ENCODE measurements at regions not wholly inside any gene's neighbourhood (a gene's known extent, or its start where the extent isn't known, plus 50 kb on each side); places are given as distances from the start of the nearest gene placed in this dataset.

DNA sequence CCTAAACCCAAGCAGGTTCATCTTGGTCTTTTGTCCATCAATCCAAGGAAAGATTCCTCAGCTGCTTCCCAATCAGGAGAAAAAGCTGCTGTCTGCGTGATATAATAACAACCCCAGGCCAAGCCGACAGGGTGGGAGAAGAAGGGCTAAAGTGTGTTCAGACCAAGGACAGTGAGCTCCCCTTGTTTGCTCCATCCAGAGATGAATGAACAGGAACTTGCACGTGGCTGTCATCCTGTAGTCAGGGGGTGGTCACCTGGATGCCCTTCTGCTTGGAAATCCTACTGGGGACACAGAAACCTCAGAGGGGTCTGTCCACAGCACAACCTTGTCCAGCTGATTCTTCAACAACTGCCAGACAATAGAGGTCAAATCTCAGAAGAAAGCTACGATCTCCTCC, 414.5 kb downstream of the SOX9 start:
- H3K9me3 ChIP-seq (replicated peaks in 1 of 2; ENCODE audit: control insufficient read depth in 1 of 2, insufficient read depth in 1 of 2, low read length in 2 of 2), result peaks cover 0 to 6% of the 10 kb centered on the region in 2 donors
- H4K20me1 ChIP-seq (ENCODE audit: insufficient read depth, low read length), result no peaks in the 10 kb centered on the region
- no peak overlapping the region for H3K4me2 ChIP-seq (replicated peaks; ENCODE audit: extremely low read depth, low read length, poor library complexity, severe bottlenecking)
- intact Hi-C loops (cut with micrococcal nuclease), result loop anchor here in 1 of 2 donors (5.0 kb wide), 1 partner anchor 1898 kb away; no protein-coding TSS in a partner anchor
- H3K4me3 ChIP-seq (replicated peaks in 1 of 3; ENCODE audit: low read depth in 2 of 3, low read length in 3 of 3), result no peak overlapping the region
- no peak overlapping the region for H2AFZ ChIP-seq (ENCODE audit: insufficient read depth, low read depth, low read length, poor library complexity, severe bottlenecking)
- DNase-seq, result no peak
- Mint-ChIP-seq H3K9me3 (peaks cover 4 to 18% (median 10%) of the 10 kb centered on the region in 7 donors), H3K36me3 (no peaks in the 10 kb centered on the region), H3K4me3 (no peak overlapping the region), H3K27ac (no peak overlapping the region), H3K4me1 (peaks cover 6% of the 10 kb centered on the region), H3K27me3 (ENCODE audit: low read depth in 3 of 3) (peaks cover 18 to 21% (median 18%) of the 10 kb centered on the region in 3 donors)
- H3K4me1 ChIP-seq (ENCODE audit: control insufficient read depth in 1 of 2, insufficient read depth in 2 of 2, low read length in 2 of 2), result no peaks in the 10 kb centered on the region
- peaks cover 3 to 12% of the 10 kb centered on the region in 2 donors for H3K27me3 ChIP-seq (ENCODE audit: control insufficient read depth in 2 of 2, insufficient read depth in 2 of 2, low read length in 2 of 2)
- 89% methylated on average over 4 of the region's 4 CpGs for WGBS (ENCODE audit: insufficient coverage)
- no peak overlapping the region for H3K9ac ChIP-seq (ENCODE audit: insufficient read depth, low read length, poor library complexity, severe bottlenecking)
- TF ChIP-seq, protein P1, sequence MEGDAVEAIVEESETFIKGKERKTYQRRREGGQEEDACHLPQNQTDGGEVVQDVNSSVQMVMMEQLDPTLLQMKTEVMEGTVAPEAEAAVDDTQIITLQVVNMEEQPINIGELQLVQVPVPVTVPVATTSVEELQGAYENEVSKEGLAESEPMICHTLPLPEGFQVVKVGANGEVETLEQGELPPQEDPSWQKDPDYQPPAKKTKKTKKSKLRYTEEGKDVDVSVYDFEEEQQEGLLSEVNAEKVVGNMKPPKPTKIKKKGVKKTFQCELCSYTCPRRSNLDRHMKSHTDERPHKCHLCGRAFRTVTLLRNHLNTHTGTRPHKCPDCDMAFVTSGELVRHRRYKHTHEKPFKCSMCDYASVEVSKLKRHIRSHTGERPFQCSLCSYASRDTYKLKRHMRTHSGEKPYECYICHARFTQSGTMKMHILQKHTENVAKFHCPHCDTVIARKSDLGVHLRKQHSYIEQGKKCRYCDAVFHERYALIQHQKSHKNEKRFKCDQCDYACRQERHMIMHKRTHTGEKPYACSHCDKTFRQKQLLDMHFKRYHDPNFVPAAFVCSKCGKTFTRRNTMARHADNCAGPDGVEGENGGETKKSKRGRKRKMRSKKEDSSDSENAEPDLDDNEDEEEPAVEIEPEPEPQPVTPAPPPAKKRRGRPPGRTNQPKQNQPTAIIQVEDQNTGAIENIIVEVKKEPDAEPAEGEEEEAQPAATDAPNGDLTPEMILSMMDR (IDR thresholded peaks at IDR 0.05), result no peak
- H3K79me2 ChIP-seq (ENCODE audit: insufficient read depth, low read length), result no peaks in the 10 kb centered on the region
- no peak overlapping the region for H3K27ac ChIP-seq (ENCODE audit: low read depth in 1 of 2, low read length in 2 of 2)
- H3K36me3 ChIP-seq (replicated peaks in 1 of 2; ENCODE audit: control insufficient read depth in 1 of 2, insufficient read depth in 2 of 2, low read length in 2 of 2), result no peaks in the 10 kb centered on the region

DNA sequence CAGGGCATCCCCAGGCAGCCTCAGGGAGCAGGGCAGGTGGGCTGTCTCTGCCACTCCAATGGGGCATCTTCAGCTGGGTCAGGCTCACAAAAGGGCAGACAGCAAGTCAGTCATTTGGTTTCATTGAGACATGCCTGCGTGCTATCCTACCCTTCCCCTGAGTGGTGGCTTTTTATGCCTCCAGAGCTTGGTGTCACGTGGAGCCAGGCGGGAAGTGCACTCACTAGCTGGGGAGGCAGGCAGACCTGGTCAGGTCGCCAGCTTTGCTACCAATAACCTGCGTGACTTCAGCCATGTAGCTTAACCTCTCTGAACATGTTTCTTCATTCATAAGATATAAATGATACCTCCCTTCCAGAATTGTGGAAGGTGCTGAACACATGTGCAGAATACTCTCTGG, 415.0 kb downstream of the SOX9 start:
- H3K79me2 ChIP-seq (ENCODE audit: insufficient read depth, low read length), result no peaks in the 10 kb centered on the region
- TF ChIP-seq, protein P1 (IDR thresholded peaks at IDR 0.05), result no peak
- H3K36me3 ChIP-seq (replicated peaks in 1 of 2; ENCODE audit: control insufficient read depth in 1 of 2, insufficient read depth in 2 of 2, low read length in 2 of 2), result no peaks in the 10 kb centered on the region
- no peaks in the 10 kb centered on the region for H3K4me1 ChIP-seq (ENCODE audit: control insufficient read depth in 1 of 2, insufficient read depth in 2 of 2, low read length in 2 of 2)
- H3K27ac ChIP-seq (ENCODE audit: low read depth in 1 of 2, low read length in 2 of 2), result no peak overlapping the region
- Mint-ChIP-seq H3K27ac (no peak overlapping the region), H3K4me1 (peaks cover 7% of the 10 kb centered on the region), H3K9me3 (peaks cover 4 to 18% (median 10%) of the 10 kb centered on the region in 7 donors), H3K27me3 (ENCODE audit: low read depth in 3 of 3) (peaks cover 18 to 24% (median 22%) of the 10 kb centered on the region in 3 donors), H3K4me3 (no peak overlapping the region), H3K36me3 (no peaks in the 10 kb centered on the region)
- H3K4me3 ChIP-seq (replicated peaks in 1 of 3; ENCODE audit: low read depth in 2 of 3, low read length in 3 of 3), result no peak overlapping the region
- H3K9ac ChIP-seq (ENCODE audit: insufficient read depth, low read length, poor library complexity, severe bottlenecking), result no peak overlapping the region
- H3K9me3 ChIP-seq (replicated peaks in 1 of 2; ENCODE audit: control insufficient read depth in 1 of 2, insufficient read depth in 1 of 2, low read length in 2 of 2), result peaks cover 0 to 6% of the 10 kb centered on the region in 2 donors
- no peaks in the 10 kb centered on the region for H4K20me1 ChIP-seq (ENCODE audit: insufficient read depth, low read length)
- H3K4me2 ChIP-seq (replicated peaks; ENCODE audit: extremely low read depth, low read length, poor library complexity, severe bottlenecking), result no peak overlapping the region
- no peak for DNase-seq
- no peak overlapping the region for H2AFZ ChIP-seq (ENCODE audit: insufficient read depth, low read depth, low read length, poor library complexity, severe bottlenecking)
- intact Hi-C loops (cut with micrococcal nuclease), result loop anchor here in 1 of 2 donors (5.0 kb wide), 1 partner anchor 1898 kb away; no protein-coding TSS in a partner anchor
- peaks cover 3 to 12% of the 10 kb centered on the region in 2 donors for H3K27me3 ChIP-seq (ENCODE audit: control insufficient read depth in 2 of 2, insufficient read depth in 2 of 2, low read length in 2 of 2)
- 85% methylated on average over 3 of the region's 5 CpGs for WGBS (ENCODE audit: insufficient coverage)
